ENCODE measurements at regions not wholly inside any gene's neighbourhood (a gene's known extent, or its start where the extent isn't known, plus 50 kb on each side); places are given as distances from the start of the nearest gene placed in this dataset.

DNA sequence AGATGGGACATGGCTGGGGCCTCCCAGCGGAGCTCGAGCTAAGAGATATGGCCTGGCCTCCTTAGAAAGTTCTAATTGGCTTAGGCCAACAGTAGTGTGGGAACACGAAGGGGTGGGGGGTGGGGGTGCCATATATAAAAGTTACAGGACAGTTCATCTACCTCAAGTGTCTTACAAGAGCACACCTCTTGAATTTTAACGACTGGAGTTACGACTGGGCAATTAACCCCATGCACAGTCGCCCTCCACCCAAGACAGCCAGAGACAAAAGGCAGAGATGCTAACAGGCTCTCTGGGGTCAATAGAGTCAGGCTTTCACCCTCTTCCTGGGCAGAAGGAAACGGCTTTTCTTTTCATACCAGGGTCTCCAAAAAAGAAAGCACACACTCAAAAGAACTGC lies 302.2 kb downstream of the BCOR start:
- TF ChIP-seq, protein P1, sequence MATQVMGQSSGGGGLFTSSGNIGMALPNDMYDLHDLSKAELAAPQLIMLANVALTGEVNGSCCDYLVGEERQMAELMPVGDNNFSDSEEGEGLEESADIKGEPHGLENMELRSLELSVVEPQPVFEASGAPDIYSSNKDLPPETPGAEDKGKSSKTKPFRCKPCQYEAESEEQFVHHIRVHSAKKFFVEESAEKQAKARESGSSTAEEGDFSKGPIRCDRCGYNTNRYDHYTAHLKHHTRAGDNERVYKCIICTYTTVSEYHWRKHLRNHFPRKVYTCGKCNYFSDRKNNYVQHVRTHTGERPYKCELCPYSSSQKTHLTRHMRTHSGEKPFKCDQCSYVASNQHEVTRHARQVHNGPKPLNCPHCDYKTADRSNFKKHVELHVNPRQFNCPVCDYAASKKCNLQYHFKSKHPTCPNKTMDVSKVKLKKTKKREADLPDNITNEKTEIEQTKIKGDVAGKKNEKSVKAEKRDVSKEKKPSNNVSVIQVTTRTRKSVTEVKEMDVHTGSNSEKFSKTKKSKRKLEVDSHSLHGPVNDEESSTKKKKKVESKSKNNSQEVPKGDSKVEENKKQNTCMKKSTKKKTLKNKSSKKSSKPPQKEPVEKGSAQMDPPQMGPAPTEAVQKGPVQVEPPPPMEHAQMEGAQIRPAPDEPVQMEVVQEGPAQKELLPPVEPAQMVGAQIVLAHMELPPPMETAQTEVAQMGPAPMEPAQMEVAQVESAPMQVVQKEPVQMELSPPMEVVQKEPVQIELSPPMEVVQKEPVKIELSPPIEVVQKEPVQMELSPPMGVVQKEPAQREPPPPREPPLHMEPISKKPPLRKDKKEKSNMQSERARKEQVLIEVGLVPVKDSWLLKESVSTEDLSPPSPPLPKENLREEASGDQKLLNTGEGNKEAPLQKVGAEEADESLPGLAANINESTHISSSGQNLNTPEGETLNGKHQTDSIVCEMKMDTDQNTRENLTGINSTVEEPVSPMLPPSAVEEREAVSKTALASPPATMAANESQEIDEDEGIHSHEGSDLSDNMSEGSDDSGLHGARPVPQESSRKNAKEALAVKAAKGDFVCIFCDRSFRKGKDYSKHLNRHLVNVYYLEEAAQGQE (IDR thresholded peaks at IDR 0.05; ENCODE audit: low read depth, low read length): no peak
- no peak for TF ChIP-seq ELF1 (IDR thresholded peaks at IDR 0.05)
- TF ChIP-seq, protein P2, sequence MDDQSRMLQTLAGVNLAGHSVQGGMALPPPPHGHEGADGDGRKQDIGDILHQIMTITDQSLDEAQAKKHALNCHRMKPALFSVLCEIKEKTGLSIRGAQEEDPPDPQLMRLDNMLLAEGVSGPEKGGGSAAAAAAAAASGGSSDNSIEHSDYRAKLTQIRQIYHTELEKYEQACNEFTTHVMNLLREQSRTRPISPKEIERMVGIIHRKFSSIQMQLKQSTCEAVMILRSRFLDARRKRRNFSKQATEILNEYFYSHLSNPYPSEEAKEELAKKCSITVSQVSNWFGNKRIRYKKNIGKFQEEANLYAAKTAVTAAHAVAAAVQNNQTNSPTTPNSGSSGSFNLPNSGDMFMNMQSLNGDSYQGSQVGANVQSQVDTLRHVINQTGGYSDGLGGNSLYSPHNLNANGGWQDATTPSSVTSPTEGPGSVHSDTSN (IDR thresholded peaks at IDR 0.05): no peak
- no peak for TF ChIP-seq RXRA (IDR thresholded peaks at IDR 0.05; ENCODE audit: borderline replicate concordance, low read depth)
- TF ChIP-seq NRF1 (IDR thresholded peaks at IDR 0.05; ENCODE audit: low read depth, low read length): no peak
- TF ChIP-seq RCOR1 (IDR thresholded peaks at IDR 0.05; ENCODE audit: low read length): no peak
- TF ChIP-seq, protein P3, sequence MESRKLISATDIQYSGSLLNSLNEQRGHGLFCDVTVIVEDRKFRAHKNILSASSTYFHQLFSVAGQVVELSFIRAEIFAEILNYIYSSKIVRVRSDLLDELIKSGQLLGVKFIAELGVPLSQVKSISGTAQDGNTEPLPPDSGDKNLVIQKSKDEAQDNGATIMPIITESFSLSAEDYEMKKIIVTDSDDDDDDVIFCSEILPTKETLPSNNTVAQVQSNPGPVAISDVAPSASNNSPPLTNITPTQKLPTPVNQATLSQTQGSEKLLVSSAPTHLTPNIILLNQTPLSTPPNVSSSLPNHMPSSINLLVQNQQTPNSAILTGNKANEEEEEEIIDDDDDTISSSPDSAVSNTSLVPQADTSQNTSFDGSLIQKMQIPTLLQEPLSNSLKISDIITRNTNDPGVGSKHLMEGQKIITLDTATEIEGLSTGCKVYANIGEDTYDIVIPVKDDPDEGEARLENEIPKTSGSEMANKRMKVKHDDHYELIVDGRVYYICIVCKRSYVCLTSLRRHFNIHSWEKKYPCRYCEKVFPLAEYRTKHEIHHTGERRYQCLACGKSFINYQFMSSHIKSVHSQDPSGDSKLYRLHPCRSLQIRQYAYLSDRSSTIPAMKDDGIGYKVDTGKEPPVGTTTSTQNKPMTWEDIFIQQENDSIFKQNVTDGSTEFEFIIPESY (IDR thresholded peaks at IDR 0.05; ENCODE audit: borderline replicate concordance, low read depth): no peak
- TF ChIP-seq NFIC (IDR thresholded peaks at IDR 0.05; ENCODE audit: borderline replicate concordance): no peak
- TF ChIP-seq, protein P4, sequence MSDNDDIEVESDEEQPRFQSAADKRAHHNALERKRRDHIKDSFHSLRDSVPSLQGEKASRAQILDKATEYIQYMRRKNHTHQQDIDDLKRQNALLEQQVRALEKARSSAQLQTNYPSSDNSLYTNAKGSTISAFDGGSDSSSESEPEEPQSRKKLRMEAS (IDR thresholded peaks at IDR 0.05; ENCODE audit: low read depth): no peak
- no peak for TF ChIP-seq POLR2AphosphoS5 (IDR thresholded peaks at IDR 0.05; ENCODE audit: low read depth, low read length)
- TF ChIP-seq JUND (IDR thresholded peaks at IDR 0.05): no peak
- TF ChIP-seq FOSL2 (IDR thresholded peaks at IDR 0.05; ENCODE audit: borderline replicate concordance, low read depth): no peak
- no peak for TF ChIP-seq GABPA (IDR thresholded peaks at IDR 0.05; ENCODE audit: low read depth)
- H3K36me3 ChIP-seq (replicated peaks in 1 of 2; ENCODE audit: control insufficient read depth in 1 of 2, insufficient read depth in 2 of 2, low read length in 1 of 2): no peaks in the 10 kb centered on the region
- no peaks in the 10 kb centered on the region for H3K4me1 ChIP-seq (ENCODE audit: control insufficient read depth in 1 of 2, insufficient read depth in 2 of 2, low read depth in 1 of 2, low read length in 1 of 2)
- 40% methylated on average over 7 of the region's 7 CpGs for WGBS (ENCODE audit: low lambda C conversion rate)
- H3K27me3 ChIP-seq (ENCODE audit: insufficient read depth): peaks cover 3% of the 10 kb centered on the region; the same call in 1 of the 2 replicates
- POLR2A ChIA-PET: no interaction called here
- H3K9me2 ChIP-seq: no peaks in the 10 kb centered on the region
- H4K20me1 ChIP-seq (ENCODE audit: insufficient read depth): no peaks in the 10 kb centered on the region
- no peak for DNase-seq
- CTCF ChIA-PET: no interaction called here
- no peak overlapping the region for H3K9ac ChIP-seq
- H3F3A ChIP-seq (replicated peaks; ENCODE audit: insufficient read depth): no peaks in the 10 kb centered on the region
- H3K9me3 ChIP-seq: no peaks in the 10 kb centered on the region
- H3K4me3 ChIP-seq (ENCODE audit: low read depth in 2 of 2, low read length in 1 of 2): no peak overlapping the region
- H2AFZ ChIP-seq (ENCODE audit: low read depth): no peak overlapping the region
- no peak overlapping the region for H3K27ac ChIP-seq (ENCODE audit: low read depth in 2 of 2, low read length in 1 of 2)
- H3K79me2 ChIP-seq (ENCODE audit: insufficient read depth): no peaks in the 10 kb centered on the region
- no peak overlapping the region for H3K4me2 ChIP-seq
